ENCODE measurements at regions not wholly inside any gene's neighbourhood (a gene's known extent, or its start where the extent isn't known, plus 50 kb on each side); places are given as distances from the start of the nearest gene placed in this dataset.

- no peak for TF ChIP-seq YY1 (IDR thresholded peaks at IDR 0.05; ENCODE audit: insufficient read depth, insufficient read length)
- TF ChIP-seq ZNF274 (IDR thresholded peaks at IDR 0.05; ENCODE audit: low read depth, low read length), result no peak
Observed at GRCh38 chr2:207475546-207475945, 54.2 kb upstream of the CREB1 start.

All from NT2/D1 (cell line).